HG02840 (cell line): ENCODE measurements at regions not wholly inside any gene's neighbourhood (a gene's known extent, or its start where the extent isn't known, plus 50 kb on each side); places are given as distances from the start of the nearest gene placed in this dataset.
"Not testable (repeated sequence)": the region's sequence is repeated elsewhere in the genome, so short reads cannot be mapped to it uniquely, and the experiment has no call there.

Source experiments
- ATAC-seq: cut with Tn5 transposase; IDR thresholded peaks from one replicate; pipeline ENCODE4 v1.9.1; 2021; ENCODE audit warnings: mild to moderate bottlenecking, moderate library complexity, moderate number of reproducible peaks; ENCODE audit not compliant: unreplicated experiment, low FRiP score

DNA sequence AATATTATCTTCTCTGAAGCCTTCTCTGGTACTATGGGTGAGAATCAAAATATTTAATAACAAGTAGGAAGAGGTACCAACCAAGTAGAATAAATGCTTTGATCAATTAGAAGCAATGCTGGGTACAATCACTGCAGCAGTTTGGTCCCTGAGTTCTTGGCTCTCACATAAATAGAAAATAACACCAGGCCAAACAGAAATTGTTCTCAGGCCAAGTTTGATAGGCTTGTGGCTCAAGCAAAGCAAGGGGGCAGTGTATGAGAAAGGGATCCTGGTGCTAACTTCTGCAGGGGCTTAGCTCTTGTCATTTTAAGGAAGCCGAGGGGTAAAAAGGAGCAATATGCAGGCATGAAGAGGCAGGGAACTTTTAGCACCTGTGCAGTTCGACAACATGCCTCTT, 146.8 kb upstream of the TMEM229A start:
- ATAC-seq = no peak

DNA sequence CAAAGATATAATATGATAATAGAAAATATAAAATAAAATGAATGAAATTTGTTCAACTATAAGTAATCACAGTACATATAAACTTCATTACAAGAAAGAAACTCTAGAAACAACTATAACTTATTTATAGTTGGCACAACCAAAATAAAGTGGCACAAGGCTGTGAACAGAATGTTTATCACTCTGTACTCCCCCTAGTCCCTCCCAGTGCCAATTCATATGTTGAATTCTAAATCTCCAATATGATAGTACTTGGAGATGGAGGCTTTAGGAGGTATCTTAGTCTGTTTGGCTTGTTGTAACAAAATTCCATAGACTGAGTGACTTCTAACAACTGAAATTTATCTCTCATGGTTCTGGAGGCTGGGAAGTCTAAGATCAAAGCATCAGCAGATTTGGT, 145.0 kb upstream of the TMEM229A start:
- ATAC-seq = no peak

DNA sequence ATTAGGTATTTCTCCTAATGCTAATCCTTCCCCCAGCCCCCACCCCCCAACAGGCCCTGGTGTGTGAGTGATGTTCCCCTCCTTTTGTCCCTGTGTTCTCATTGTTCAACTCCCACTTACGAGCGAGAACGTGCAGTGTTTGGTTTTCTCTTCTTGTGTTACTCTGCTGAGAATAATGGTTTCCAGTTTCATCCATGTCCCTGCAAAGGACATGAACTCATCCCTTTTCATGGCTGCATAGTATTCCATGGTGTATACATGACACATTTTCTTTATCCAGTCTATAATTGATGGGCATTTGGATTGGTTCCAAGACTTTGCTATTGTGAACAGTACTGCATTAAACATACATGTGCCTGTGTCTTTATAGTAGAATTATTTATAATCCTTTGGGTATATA, 138.9 kb upstream of the TMEM229A start:
- ATAC-seq = not testable (repeated sequence)

- ATAC-seq = no peak
These were observed 138.2 kb upstream of the TMEM229A start for GRCh38 chr7:124171068-124171467.

GRCh38 chr7:124168616-124169015, 135.7 kb upstream of the TMEM229A start:
- ATAC-seq = no peak

GRCh38 chr7:124162667-124163066, 129.8 kb upstream of the TMEM229A start:
- no peak for ATAC-seq

- ATAC-seq = no peak
These were observed 122.7 kb upstream of the TMEM229A start for GRCh38 chr7:124155432-124156022.

DNA sequence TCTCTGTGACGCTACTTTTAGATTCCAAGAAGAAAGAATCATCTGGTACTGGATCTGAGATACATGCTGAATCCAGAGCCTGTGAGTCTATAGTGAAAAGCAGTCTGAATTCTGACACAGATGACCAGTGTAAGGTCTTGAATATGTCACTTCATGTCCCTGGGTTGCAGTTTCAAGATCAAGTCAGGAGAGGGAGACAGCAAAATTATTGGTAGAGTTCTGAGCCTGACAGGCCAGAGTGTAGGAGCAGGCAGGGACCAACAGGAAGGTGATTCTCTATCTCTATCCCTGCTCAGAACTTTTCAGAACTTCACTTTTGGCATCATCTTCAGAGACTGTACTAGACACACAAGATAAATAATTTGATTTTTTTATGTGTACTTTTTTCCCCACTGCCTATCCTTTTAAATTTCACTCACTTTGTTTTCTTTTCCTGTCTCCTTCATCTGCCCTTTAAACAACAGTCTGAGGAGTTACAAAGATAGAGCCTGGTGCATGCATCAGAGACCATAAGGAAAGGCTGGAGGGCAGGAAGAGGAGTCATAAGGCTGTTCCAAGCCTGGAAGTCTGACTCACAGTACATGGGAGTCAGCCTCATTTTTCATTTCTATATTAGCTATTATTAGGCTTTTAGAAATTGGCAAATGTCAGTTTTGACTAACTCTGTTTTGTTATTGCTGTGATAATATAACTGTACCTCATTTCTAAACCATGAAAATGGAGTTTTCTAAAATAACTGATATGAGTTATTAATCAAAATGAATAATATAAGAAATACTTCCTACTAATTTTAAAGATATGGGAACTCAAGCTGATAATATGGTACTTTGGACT, 120.2 kb upstream of the TMEM229A start:
- no peak for ATAC-seq

DNA sequence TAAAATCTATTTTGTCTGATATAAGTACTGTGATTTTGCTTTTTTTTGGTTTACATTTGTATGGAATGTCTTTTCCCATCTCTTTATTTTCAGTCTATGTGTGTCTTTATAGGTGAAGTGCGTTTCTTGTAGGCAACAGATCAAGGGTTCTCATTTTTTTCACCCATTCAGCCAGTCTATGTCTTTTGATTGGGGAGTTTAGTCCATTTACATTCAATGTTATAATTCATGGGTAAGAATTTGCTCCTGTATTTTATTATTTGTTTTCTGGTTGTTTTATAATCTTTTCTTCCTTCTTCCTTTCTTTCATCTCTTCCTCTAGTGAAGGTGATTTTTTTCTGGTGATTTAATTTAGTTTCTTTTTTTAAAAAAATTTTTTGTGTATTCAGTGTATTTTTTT, 104.8 kb upstream of the TMEM229A start:
- ATAC-seq = no peak

DNA sequence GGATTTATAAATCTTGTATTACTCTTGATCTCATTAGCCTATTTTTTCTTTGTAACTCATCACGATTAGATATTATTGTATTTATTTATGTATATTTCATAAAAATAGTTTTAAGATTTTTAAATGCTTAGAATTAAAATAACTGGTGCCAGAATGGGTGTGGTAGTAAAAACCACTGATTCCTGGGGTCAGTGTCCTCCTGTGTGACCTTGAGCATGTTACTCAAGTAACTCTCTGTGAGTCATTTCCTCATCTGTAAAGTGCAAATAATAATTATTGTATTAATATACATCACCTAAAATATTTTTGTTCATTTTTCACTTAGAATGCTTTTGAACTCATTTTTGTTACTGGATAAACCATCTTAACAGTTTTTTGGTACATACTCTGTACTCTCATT, 91.3 kb upstream of the TMEM229A start:
- ATAC-seq = no peak

- ATAC-seq = no peak
These were observed 88.0 kb upstream of the TMEM229A start for GRCh38 chr7:124120911-124121310.

- no peak for ATAC-seq
These were observed 80.2 kb upstream of the TMEM229A start for GRCh38 chr7:124113045-124113444.

- ATAC-seq = no peak
These were observed 73.7 kb upstream of the TMEM229A start for GRCh38 chr7:124106575-124106974.

GRCh38 chr7:124101173-124101768, 68.4 kb upstream of the TMEM229A start:
- no peak for ATAC-seq

- no peak for ATAC-seq
These were observed 67.3 kb upstream of the TMEM229A start for GRCh38 chr7:124100190-124100589.

DNA sequence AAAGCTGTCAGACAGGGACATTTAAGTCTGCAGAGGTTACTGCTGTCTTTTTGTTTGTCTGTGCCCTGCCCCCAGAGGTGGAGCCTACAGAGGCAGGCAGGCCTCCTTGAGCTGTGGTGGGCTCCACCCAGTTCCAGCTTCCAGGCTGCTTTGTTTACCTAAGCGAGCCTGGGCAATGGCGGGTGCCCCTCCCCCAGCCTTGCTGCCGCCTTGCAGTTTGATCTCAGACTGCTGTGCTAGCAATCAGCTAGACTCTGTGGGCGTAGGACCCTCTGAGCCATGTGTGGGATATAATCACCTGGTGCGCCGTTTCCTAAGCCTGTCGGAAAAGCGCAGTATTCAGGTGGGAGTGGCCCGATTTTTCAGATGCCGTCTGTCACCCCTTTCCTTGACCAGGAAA, 66.7 kb upstream of the TMEM229A start:
- not testable (repeated sequence) for ATAC-seq

GRCh38 chr7:124089621-124090020, 56.8 kb upstream of the TMEM229A start:
- no peak for ATAC-seq

DNA sequence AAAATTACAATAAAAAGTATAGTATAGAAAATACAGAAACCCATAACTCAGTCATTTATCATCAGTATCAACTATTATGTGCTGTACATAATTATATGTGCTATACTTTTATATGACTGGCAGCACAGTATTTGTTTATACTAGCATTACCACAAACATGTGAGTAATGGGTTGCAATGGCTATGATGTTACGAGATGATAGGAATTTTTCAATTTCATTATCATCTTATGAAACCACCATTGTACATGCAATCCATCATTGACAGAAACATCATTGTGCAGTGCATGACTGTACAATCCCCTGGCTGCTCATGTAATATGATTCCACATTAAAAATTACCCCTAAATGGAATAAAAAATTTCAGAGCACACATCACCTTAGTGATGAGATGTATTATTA, 55.7 kb upstream of the TMEM229A start:
- ATAC-seq = no peak

DNA sequence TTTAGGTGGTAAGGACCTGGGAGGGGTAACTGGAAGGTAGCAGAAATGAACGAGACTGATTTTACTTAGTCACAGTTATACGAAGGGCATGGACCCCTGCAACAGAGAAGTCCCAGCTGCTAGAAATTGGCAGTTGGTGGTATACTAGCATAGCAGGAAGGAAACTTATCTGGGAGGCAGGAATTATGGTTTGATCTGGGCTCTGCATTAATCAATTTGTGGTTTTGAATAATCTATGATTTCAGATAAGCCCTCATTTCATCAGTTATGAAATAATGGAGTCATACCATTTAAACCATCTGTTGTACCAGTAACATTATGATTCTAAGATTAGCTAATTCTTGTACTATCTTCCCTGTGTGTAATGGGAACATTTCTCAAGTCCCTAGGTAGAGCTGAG, 54.0 kb upstream of the TMEM229A start:
- ATAC-seq = no peak

GRCh38 chr7:124085179-124085578, 52.3 kb upstream of the TMEM229A start:
- no peak for ATAC-seq

DNA sequence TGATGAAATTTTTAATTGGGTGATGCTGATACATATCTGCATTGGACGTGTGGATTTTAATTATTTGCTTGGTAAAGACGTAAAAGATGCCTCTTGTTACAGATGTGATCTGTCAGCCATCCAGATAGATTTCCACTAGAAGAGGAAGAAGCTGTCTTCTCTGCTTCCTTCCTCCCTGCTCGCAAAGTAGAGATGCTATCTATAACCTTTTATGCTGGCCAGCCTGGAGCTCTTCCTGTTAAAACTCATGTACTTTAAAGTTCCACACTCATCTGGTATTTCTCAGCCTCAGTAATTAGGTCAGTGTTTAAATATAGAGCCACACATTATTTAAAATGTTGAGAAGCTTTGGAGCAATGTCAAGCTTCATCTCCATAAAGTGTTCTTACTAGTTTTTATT, 51.2 kb upstream of the TMEM229A start:
- no peak for ATAC-seq
